ENCODE measurements at regions not wholly inside any gene's neighbourhood (a gene's known extent, or its start where the extent isn't known, plus 50 kb on each side); places are given as distances from the start of the nearest gene placed in this dataset.

DNA sequence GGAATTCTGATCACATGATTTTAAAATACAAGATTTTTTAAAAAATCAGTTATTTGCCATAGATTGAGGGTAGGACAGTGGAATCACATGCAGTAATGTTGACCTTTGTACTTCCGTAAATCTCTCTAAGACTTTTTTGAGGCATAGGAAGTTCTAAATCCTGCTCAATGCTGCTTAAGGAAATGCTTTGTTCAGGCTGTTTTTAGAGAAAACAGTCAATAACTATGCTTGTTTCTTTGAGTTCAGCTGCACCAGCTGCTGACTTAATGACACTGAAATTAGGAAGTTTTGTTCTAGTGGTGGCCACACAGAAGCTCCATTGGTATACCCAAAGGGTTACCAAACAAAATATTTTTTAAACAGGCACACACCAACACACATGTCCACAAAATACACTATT, 60.9 kb downstream of the KLF12 start:
- TF ChIP-seq, protein P1, sequence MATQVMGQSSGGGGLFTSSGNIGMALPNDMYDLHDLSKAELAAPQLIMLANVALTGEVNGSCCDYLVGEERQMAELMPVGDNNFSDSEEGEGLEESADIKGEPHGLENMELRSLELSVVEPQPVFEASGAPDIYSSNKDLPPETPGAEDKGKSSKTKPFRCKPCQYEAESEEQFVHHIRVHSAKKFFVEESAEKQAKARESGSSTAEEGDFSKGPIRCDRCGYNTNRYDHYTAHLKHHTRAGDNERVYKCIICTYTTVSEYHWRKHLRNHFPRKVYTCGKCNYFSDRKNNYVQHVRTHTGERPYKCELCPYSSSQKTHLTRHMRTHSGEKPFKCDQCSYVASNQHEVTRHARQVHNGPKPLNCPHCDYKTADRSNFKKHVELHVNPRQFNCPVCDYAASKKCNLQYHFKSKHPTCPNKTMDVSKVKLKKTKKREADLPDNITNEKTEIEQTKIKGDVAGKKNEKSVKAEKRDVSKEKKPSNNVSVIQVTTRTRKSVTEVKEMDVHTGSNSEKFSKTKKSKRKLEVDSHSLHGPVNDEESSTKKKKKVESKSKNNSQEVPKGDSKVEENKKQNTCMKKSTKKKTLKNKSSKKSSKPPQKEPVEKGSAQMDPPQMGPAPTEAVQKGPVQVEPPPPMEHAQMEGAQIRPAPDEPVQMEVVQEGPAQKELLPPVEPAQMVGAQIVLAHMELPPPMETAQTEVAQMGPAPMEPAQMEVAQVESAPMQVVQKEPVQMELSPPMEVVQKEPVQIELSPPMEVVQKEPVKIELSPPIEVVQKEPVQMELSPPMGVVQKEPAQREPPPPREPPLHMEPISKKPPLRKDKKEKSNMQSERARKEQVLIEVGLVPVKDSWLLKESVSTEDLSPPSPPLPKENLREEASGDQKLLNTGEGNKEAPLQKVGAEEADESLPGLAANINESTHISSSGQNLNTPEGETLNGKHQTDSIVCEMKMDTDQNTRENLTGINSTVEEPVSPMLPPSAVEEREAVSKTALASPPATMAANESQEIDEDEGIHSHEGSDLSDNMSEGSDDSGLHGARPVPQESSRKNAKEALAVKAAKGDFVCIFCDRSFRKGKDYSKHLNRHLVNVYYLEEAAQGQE (IDR thresholded peaks at IDR 0.05; ENCODE audit: borderline replicate concordance), result no peak
- TF ChIP-seq, protein P2, sequence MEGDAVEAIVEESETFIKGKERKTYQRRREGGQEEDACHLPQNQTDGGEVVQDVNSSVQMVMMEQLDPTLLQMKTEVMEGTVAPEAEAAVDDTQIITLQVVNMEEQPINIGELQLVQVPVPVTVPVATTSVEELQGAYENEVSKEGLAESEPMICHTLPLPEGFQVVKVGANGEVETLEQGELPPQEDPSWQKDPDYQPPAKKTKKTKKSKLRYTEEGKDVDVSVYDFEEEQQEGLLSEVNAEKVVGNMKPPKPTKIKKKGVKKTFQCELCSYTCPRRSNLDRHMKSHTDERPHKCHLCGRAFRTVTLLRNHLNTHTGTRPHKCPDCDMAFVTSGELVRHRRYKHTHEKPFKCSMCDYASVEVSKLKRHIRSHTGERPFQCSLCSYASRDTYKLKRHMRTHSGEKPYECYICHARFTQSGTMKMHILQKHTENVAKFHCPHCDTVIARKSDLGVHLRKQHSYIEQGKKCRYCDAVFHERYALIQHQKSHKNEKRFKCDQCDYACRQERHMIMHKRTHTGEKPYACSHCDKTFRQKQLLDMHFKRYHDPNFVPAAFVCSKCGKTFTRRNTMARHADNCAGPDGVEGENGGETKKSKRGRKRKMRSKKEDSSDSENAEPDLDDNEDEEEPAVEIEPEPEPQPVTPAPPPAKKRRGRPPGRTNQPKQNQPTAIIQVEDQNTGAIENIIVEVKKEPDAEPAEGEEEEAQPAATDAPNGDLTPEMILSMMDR (IDR thresholded peaks at IDR 0.05; ENCODE audit: poor library complexity, severe bottlenecking), result no peak
- TF ChIP-seq RAD21 (conservative IDR thresholded peaks at IDR 0.05) (no peak), TAF1 (IDR thresholded peaks at IDR 0.05; ENCODE audit: low read depth) (no peak)

Data from neural cell (in vitro differentiated cells).